GM12878 (cell line): ENCODE measurements at regions not wholly inside any gene's neighbourhood (a gene's known extent, or its start where the extent isn't known, plus 50 kb on each side); places are given as distances from the start of the nearest gene placed in this dataset.

ENCODE experiments used
- BHLHE40 ChIP-seq, 2 experiments: fragments of 450-650 bp in 1 of 2; IDR thresholded peaks; 2 replicates each; pipeline ENCODE4 v1.6.1; 2011 to 2017; ENCODE audit warnings: low read depth in 2 of 2, borderline replicate concordance in 1 of 2, improper control_type of control experiment in 1 of 2, low read length in 1 of 2, mild to moderate bottlenecking in 1 of 2
- BRCA1 ChIP-seq: IDR thresholded peaks from 2 replicates; pipeline ENCODE4 v1.6.1; 2011; ENCODE audit warnings: low read depth, low read length, improper control_type of control experiment
- CHD2 ChIP-seq: IDR thresholded peaks from 2 replicates; pipeline ENCODE4 v1.6.1; 2011; ENCODE audit warnings: low read depth, low read length, improper control_type of control experiment, borderline replicate concordance
- EED ChIP-seq: sonication (generic); IDR thresholded peaks from 2 replicates; pipeline ENCODE4 v1.6.1; 2016; ENCODE audit warnings: antibody characterized with exemption, low read depth
- ELK1 ChIP-seq: IDR thresholded peaks from 2 replicates; pipeline ENCODE4 v1.6.1; 2012; ENCODE audit warnings: low read depth, low read length, improper control_type of control experiment
- GATAD2B ChIP-seq: fragments of 450-650 bp; conservative IDR thresholded peaks from 2 replicates; pipeline ENCODE4 v1.6.1; 2017; ENCODE audit warnings: low read depth, mild to moderate bottlenecking, moderate library complexity
- MXI1 ChIP-seq: fragments of 150-350 bp; IDR thresholded peaks from 2 replicates; pipeline ENCODE4 v1.6.1; 2011; ENCODE audit warnings: low read depth, mild to moderate bottlenecking, inconsistent platforms, low read length, improper control_type of control experiment
- POLR2A ChIP-seq: IDR thresholded peaks from 2 replicates; pipeline ENCODE4 v1.6.1; 2011; ENCODE audit warnings: low read depth, mild to moderate bottlenecking, low read length
- SREBF1 ChIP-seq: IDR thresholded peaks from 2 replicates; pipeline ENCODE4 v1.6.1; 2012; ENCODE audit warnings: mild to moderate bottlenecking, low read length
- TARDBP ChIP-seq: IDR thresholded peaks from 2 replicates; pipeline ENCODE4 v1.6.1; 2016; ENCODE audit warnings: borderline replicate concordance
- TF ChIP-seq, protein P1 (sequence below), 3 experiments: IDR thresholded peaks in 2 of 3; conservative IDR thresholded peaks in 1 of 3; 2 replicates each; pipeline ENCODE4 v1.5.1; 2011; ENCODE audit warnings: low read depth in 3 of 3, low read length in 3 of 3, mild to moderate bottlenecking in 3 of 3, control low read depth in 2 of 3, moderate library complexity in 2 of 3, inconsistent platforms in 1 of 3, mixed read lengths in 1 of 3; ENCODE audit not compliant: control insufficient read depth in 2 of 3, insufficient read depth in 1 of 3; ENCODE audit errors: extremely low read depth in 1 of 3
- TF ChIP-seq, protein P2 (sequence below): fragments of 450-650 bp; IDR thresholded peaks from 2 replicates; pipeline ENCODE4 v1.6.1; 2014; ENCODE audit warnings: mild to moderate bottlenecking
- TF ChIP-seq, protein P3 (sequence below): IDR thresholded peaks from 2 replicates; pipeline ENCODE4 v1.6.1; 2012; ENCODE audit warnings: mild to moderate bottlenecking, low read depth, low read length
- TF ChIP-seq, protein P4 (sequence below): IDR thresholded peaks from 2 replicates; pipeline ENCODE4 v1.6.1; 2012; ENCODE audit warnings: low read depth, low read length, improper control_type of control experiment

- TF ChIP-seq, protein P1, sequence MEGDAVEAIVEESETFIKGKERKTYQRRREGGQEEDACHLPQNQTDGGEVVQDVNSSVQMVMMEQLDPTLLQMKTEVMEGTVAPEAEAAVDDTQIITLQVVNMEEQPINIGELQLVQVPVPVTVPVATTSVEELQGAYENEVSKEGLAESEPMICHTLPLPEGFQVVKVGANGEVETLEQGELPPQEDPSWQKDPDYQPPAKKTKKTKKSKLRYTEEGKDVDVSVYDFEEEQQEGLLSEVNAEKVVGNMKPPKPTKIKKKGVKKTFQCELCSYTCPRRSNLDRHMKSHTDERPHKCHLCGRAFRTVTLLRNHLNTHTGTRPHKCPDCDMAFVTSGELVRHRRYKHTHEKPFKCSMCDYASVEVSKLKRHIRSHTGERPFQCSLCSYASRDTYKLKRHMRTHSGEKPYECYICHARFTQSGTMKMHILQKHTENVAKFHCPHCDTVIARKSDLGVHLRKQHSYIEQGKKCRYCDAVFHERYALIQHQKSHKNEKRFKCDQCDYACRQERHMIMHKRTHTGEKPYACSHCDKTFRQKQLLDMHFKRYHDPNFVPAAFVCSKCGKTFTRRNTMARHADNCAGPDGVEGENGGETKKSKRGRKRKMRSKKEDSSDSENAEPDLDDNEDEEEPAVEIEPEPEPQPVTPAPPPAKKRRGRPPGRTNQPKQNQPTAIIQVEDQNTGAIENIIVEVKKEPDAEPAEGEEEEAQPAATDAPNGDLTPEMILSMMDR (IDR thresholded peaks at IDR 0.05 in 2 of 3, conservative IDR thresholded peaks at IDR 0.05 in 1 of 3; ENCODE audit: control insufficient read depth in 2 of 3, extremely low read depth in 1 of 3, insufficient read depth in 1 of 3, low read depth in 3 of 3, low read length in 3 of 3), result no peak
- TF ChIP-seq GATAD2B, result no peak
- TF ChIP-seq, protein P2, sequence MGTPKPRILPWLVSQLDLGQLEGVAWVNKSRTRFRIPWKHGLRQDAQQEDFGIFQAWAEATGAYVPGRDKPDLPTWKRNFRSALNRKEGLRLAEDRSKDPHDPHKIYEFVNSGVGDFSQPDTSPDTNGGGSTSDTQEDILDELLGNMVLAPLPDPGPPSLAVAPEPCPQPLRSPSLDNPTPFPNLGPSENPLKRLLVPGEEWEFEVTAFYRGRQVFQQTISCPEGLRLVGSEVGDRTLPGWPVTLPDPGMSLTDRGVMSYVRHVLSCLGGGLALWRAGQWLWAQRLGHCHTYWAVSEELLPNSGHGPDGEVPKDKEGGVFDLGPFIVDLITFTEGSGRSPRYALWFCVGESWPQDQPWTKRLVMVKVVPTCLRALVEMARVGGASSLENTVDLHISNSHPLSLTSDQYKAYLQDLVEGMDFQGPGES, result no peak
- no peak for TF ChIP-seq ELK1
- no peak for TF ChIP-seq POLR2A
- no peak for TF ChIP-seq CHD2
- no peak for TF ChIP-seq MXI1
- no peak for TF ChIP-seq EED
- TF ChIP-seq TARDBP, result no peak
- TF ChIP-seq, protein P3, sequence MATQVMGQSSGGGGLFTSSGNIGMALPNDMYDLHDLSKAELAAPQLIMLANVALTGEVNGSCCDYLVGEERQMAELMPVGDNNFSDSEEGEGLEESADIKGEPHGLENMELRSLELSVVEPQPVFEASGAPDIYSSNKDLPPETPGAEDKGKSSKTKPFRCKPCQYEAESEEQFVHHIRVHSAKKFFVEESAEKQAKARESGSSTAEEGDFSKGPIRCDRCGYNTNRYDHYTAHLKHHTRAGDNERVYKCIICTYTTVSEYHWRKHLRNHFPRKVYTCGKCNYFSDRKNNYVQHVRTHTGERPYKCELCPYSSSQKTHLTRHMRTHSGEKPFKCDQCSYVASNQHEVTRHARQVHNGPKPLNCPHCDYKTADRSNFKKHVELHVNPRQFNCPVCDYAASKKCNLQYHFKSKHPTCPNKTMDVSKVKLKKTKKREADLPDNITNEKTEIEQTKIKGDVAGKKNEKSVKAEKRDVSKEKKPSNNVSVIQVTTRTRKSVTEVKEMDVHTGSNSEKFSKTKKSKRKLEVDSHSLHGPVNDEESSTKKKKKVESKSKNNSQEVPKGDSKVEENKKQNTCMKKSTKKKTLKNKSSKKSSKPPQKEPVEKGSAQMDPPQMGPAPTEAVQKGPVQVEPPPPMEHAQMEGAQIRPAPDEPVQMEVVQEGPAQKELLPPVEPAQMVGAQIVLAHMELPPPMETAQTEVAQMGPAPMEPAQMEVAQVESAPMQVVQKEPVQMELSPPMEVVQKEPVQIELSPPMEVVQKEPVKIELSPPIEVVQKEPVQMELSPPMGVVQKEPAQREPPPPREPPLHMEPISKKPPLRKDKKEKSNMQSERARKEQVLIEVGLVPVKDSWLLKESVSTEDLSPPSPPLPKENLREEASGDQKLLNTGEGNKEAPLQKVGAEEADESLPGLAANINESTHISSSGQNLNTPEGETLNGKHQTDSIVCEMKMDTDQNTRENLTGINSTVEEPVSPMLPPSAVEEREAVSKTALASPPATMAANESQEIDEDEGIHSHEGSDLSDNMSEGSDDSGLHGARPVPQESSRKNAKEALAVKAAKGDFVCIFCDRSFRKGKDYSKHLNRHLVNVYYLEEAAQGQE, result no peak
- TF ChIP-seq BHLHE40 (IDR thresholded peaks at IDR 0.05; ENCODE audit: borderline replicate concordance in 1 of 2, low read depth in 2 of 2, low read length in 1 of 2), result no peak
- no peak for TF ChIP-seq BRCA1
- TF ChIP-seq, protein P4, sequence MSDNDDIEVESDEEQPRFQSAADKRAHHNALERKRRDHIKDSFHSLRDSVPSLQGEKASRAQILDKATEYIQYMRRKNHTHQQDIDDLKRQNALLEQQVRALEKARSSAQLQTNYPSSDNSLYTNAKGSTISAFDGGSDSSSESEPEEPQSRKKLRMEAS, result no peak
- no peak for TF ChIP-seq SREBF1
These were observed 589.8 kb upstream of the CDH4 start for GRCh38 chr20:60662307-60662706.
